Gastrocnemius medialis (tissue), 4 donors: ENCODE measurements at regions not wholly inside any gene's neighbourhood (a gene's known extent, or its start where the extent isn't known, plus 50 kb on each side); places are given as distances from the start of the nearest gene placed in this dataset.

Experiments used
- CTCF ChIP-seq, 5 experiments: fragments of 450-650 bp in 3 of 5; fragments of 200-600 bp in 2 of 5; sonication (generic) in 2 of 5; IDR thresholded peaks in 4 of 5; conservative IDR thresholded peaks in 1 of 5; 1 replicate in 4 of 5; 2 replicates in 1 of 5; pipeline ENCODE4 v1.5.1; 2016 to 2019; ENCODE audit warnings: antibody characterized with exemption in 5 of 5, mild to moderate bottlenecking in 3 of 5, moderate library complexity in 3 of 5
- POLR2A ChIP-seq, 2 donors: fragments of 450-650 bp; IDR thresholded peaks; one replicate each; pipeline ENCODE4 v1.6.1; 2017; ENCODE audit warnings: antibody characterized with exemption in 2 of 2, mild to moderate bottlenecking in 2 of 2, moderate library complexity in 2 of 2

GRCh38 chr7:94252124-94252523 lies 142.6 kb upstream of the COL1A2 start:
- TF ChIP-seq CTCF (IDR thresholded peaks at IDR 0.05 in 4 of 5, conservative IDR thresholded peaks at IDR 0.05 in 1 of 5) (no peak), POLR2A (IDR thresholded peaks at IDR 0.05) (no peak)
